Esophagus squamous epithelium (tissue), 5 donors: ENCODE measurements at regions not wholly inside any gene's neighbourhood (a gene's known extent, or its start where the extent isn't known, plus 50 kb on each side); places are given as distances from the start of the nearest gene placed in this dataset.
A peak's percentile ranks its signal among the peaks of the same experiment; 100 is the strongest.

Experiments
- DNase-seq: peaks from one replicate; lab custom pipeline; 2025; lab: John Stamatoyannopoulos, UW
- H3K27ac ChIP-seq, 4 donors: fragments of 200-600 bp; sonication (generic); one replicate each; pipeline ENCODE4 v1.5.1; 2016 to 2019; ENCODE audit warnings: mild to moderate bottlenecking in 1 of 4
- H3K27me3 ChIP-seq, 4 donors: fragments of 200-600 bp; sonication (generic); 1 replicate in 3 of 4; 2 replicates in 1 of 4; pipeline versions ENCODE4 v1.5.1 to v1.6.0; 2017 to 2021; ENCODE audit warnings: antibody characterized with exemption in 1 of 4
- H3K36me3 ChIP-seq, 3 donors: fragments of 200-600 bp; sonication (generic); one replicate each; pipeline ENCODE4 v1.5.1; 2016 to 2019
- H3K4me1 ChIP-seq, 3 donors: fragments of 200-600 bp; sonication (generic); one replicate each; pipeline ENCODE4 v1.5.1; 2017 to 2019
- H3K4me3 ChIP-seq, 4 donors: fragments of 200-600 bp; sonication (generic); 1 replicate in 3 of 4; 2 replicates in 1 of 4; pipeline ENCODE4 v1.5.1; 2016 to 2019; ENCODE audit warnings: mild to moderate bottlenecking in 2 of 4, moderate library complexity in 1 of 4
- H3K9me3 ChIP-seq, 3 donors: fragments of 200-600 bp; sonication (generic); one replicate each; pipeline ENCODE4 v1.5.1; 2016 to 2019
- CTCF ChIP-seq, 6 experiments: fragments of 450-650 bp in 4 of 6; fragments of 200-600 bp in 2 of 6; sonication (generic) in 2 of 6; IDR thresholded peaks; one replicate each; pipeline ENCODE4 v1.5.1; 2016 to 2019; ENCODE audit warnings: antibody characterized with exemption in 6 of 6, mild to moderate bottlenecking in 4 of 6, moderate library complexity in 4 of 6
- POLR2A ChIP-seq, 4 donors: fragments of 450-650 bp; IDR thresholded peaks; one replicate each; pipeline ENCODE4 v1.6.1; 2017; ENCODE audit warnings: antibody characterized with exemption in 4 of 4, mild to moderate bottlenecking in 4 of 4, moderate library complexity in 3 of 4
- WGBS, 2 donors: methylation state at CpG; one replicate each; pipeline ENCODE4 v1.1.5; 2018; 5-methylcytosine and 5-hydroxymethylcytosine counted together
- intact Hi-C: fragments of 100-400 bp; cut with DNase I; formaldehyde crosslinking; loops from one replicate; pipeline ENCODE4 v1.15.0; 2022
- donor health status: DM: yes; HTN: yes; CAD: no.

GRCh38 chr6:16950825-16951495, 150.9 kb upstream of the STMND1 start:
- DNase-seq = no peak
- Histone ChIP-seq H3K4me3 (no peak overlapping the region), H3K27me3 (no peaks in the 10 kb centered on the region), H3K4me1 (peaks cover 0 to 17% (median 5%) of the 10 kb centered on the region in 3 donors), H3K9me3 (no peaks in the 10 kb centered on the region), H3K27ac (no peak overlapping the region), H3K36me3 (no peaks in the 10 kb centered on the region)
- intact Hi-C loops = no loop called here
- WGBS, 2 donors = 24 to 32% methylated on average over 1 of the region's 1 CpG
- no peak for TF ChIP-seq CTCF (IDR thresholded peaks at IDR 0.05)
- no peak for TF ChIP-seq POLR2A (IDR thresholded peaks at IDR 0.05)

GRCh38 chr6:16950302-16950701, 151.5 kb upstream of the STMND1 start:
- H3K9me3 ChIP-seq = no peaks in the 10 kb centered on the region
- H3K4me1 ChIP-seq = peaks cover 0 to 17% (median 5%) of the 10 kb centered on the region in 3 donors
- H3K27ac ChIP-seq = no peak overlapping the region
- no peaks in the 10 kb centered on the region for H3K27me3 ChIP-seq
- H3K36me3 ChIP-seq = no peaks in the 10 kb centered on the region
- intact Hi-C loops = no loop called here
- no peak for TF ChIP-seq CTCF (IDR thresholded peaks at IDR 0.05)
- no peak for TF ChIP-seq POLR2A (IDR thresholded peaks at IDR 0.05)
- DNase-seq = no peak
- no peak overlapping the region for H3K4me3 ChIP-seq
- WGBS, 2 donors = 80 to 92% methylated on average over 2 of the region's 2 CpGs

GRCh38 chr6:16949716-16950115, 152.1 kb upstream of the STMND1 start:
- DNase-seq = no peak
- 36 to 70% methylated on average over 1 of the region's 1 CpG for WGBS, 2 donors
- H3K27ac ChIP-seq = no peak overlapping the region
- no peak for TF ChIP-seq POLR2A (IDR thresholded peaks at IDR 0.05)
- TF ChIP-seq CTCF (IDR thresholded peaks at IDR 0.05) = no peak
- no peak overlapping the region for H3K4me3 ChIP-seq
- H3K4me1 ChIP-seq = peaks cover 0 to 17% (median 5%) of the 10 kb centered on the region in 3 donors
- intact Hi-C loops = no loop called here
- no peaks in the 10 kb centered on the region for H3K27me3 ChIP-seq
- no peaks in the 10 kb centered on the region for H3K9me3 ChIP-seq
- H3K36me3 ChIP-seq = no peaks in the 10 kb centered on the region

GRCh38 chr6:16948396-16948795, 153.5 kb upstream of the STMND1 start:
- H3K27ac ChIP-seq = peak overlapping the region in 2 of 4 donors; percentile 30 to 52
- H3K4me3 ChIP-seq = no peak overlapping the region
- no peaks in the 10 kb centered on the region for H3K27me3 ChIP-seq
- H3K9me3 ChIP-seq = no peaks in the 10 kb centered on the region
- H3K36me3 ChIP-seq = no peaks in the 10 kb centered on the region
- TF ChIP-seq CTCF (IDR thresholded peaks at IDR 0.05) (no peak), POLR2A (IDR thresholded peaks at IDR 0.05) (no peak)
- no peak for DNase-seq
- H3K4me1 ChIP-seq = peaks cover 0 to 17% (median 5%) of the 10 kb centered on the region in 3 donors
- 71 to 72% methylated on average over 2 of the region's 2 CpGs for WGBS, 2 donors
- intact Hi-C loops = no loop called here

GRCh38 chr6:16947375-16948015, 154.4 kb upstream of the STMND1 start:
- TF ChIP-seq CTCF (IDR thresholded peaks at IDR 0.05) = peak in 1 of 6 experiments; percentile 25
- TF ChIP-seq POLR2A (IDR thresholded peaks at IDR 0.05) = no peak
- H3K9me3 ChIP-seq = no peaks in the 10 kb centered on the region
- H3K27me3 ChIP-seq = no peaks in the 10 kb centered on the region
- DNase-seq = no peak
- peaks cover 0 to 17% (median 5%) of the 10 kb centered on the region in 3 donors for H3K4me1 ChIP-seq
- H3K36me3 ChIP-seq = no peaks in the 10 kb centered on the region
- WGBS, 2 donors = 5 to 15% methylated on average over 4 of the region's 4 CpGs
- H3K4me3 ChIP-seq = no peak overlapping the region
- peak overlapping the region in 3 of 4 donors; percentile 21 to 52 (median 31) for H3K27ac ChIP-seq
- intact Hi-C loops = no loop called here
